GM12892 (cell line): ENCODE measurements at regions not wholly inside any gene's neighbourhood (a gene's known extent, or its start where the extent isn't known, plus 50 kb on each side); places are given as distances from the start of the nearest gene placed in this dataset.

Experiments
- POLR2A ChIP-seq: IDR thresholded peaks from 2 replicates; pipeline ENCODE4 v1.6.1; 2011; ENCODE audit warnings: low read depth, low read length, control low read depth
- POLR2AphosphoS5 ChIP-seq: IDR thresholded peaks from 2 replicates; pipeline ENCODE4 v1.6.1; 2011; ENCODE audit warnings: low read depth, low read length, control low read depth
- TAF1 ChIP-seq: IDR thresholded peaks from 2 replicates; pipeline ENCODE4 v1.6.1; 2011; ENCODE audit warnings: low read depth, mild to moderate bottlenecking, control low read depth, low read length, borderline replicate concordance

GRCh38 chr5:173755319-173755718 lies 132.8 kb upstream of the CPEB4 start:
- TF ChIP-seq POLR2AphosphoS5 = no peak
- no peak for TF ChIP-seq POLR2A
- no peak for TF ChIP-seq TAF1
